B cell (primary cell): ENCODE measurements at regions not wholly inside any gene's neighbourhood (a gene's known extent, or its start where the extent isn't known, plus 50 kb on each side); places are given as distances from the start of the nearest gene placed in this dataset.

Experiments used
- CTCF ChIP-seq: fragments of 200-600 bp; IDR thresholded peaks from one replicate; pipeline ENCODE4 v1.8.0; 2022; ENCODE audit warnings: antibody characterized with exemption, mild to moderate bottlenecking
- EZH2 ChIP-seq: IDR thresholded peaks from 2 replicates; pipeline ENCODE4 v1.6.1; 2012; ENCODE audit warnings: borderline replicate concordance, low read depth, mild to moderate bottlenecking, moderate library complexity, low read length; ENCODE audit not compliant: insufficient read depth, poor library complexity, severe bottlenecking

- TF ChIP-seq EZH2: no peak
- TF ChIP-seq CTCF: no peak
Measured at GRCh38 chr4:27685091-27685490, 824.5 kb downstream of the STIM2 start.
